Osteocyte (in vitro differentiated cells): ENCODE measurements at regions not wholly inside any gene's neighbourhood (a gene's known extent, or its start where the extent isn't known, plus 50 kb on each side); places are given as distances from the start of the nearest gene placed in this dataset.
A peak's percentile ranks its signal among the peaks of the same experiment; 100 is the strongest.

Source experiments
- DNase-seq: peaks from one replicate; pipeline ENCODE4 v3.0.0; 2021; ENCODE audit warnings: mixed read lengths; ENCODE audit not compliant: unreplicated experiment; ENCODE audit errors: extremely low spot score
- H3K27ac Mint-ChIP-seq: one replicate; pipeline ENCODE4 v1.8.0; 2021; ENCODE audit warnings: mild to moderate bottlenecking, mixed read lengths; ENCODE audit not compliant: unreplicated experiment
- H3K27me3 Mint-ChIP-seq: one replicate; pipeline ENCODE4 v1.8.0; 2021; ENCODE audit warnings: mixed read lengths; ENCODE audit not compliant: unreplicated experiment
- H3K36me3 Mint-ChIP-seq: one replicate; pipeline ENCODE4 v1.8.0; 2021; ENCODE audit warnings: mixed read lengths; ENCODE audit not compliant: unreplicated experiment
- H3K4me1 Mint-ChIP-seq: one replicate; pipeline ENCODE4 v1.8.0; 2021; ENCODE audit warnings: mixed read lengths; ENCODE audit not compliant: unreplicated experiment
- H3K4me3 Mint-ChIP-seq: one replicate; pipeline ENCODE4 v1.8.0; 2021; ENCODE audit warnings: mild to moderate bottlenecking, moderate library complexity, mixed read lengths; ENCODE audit not compliant: unreplicated experiment
- H3K9me3 Mint-ChIP-seq: one replicate; pipeline ENCODE4 v1.8.0; 2021; ENCODE audit warnings: mixed read lengths; ENCODE audit not compliant: unreplicated experiment
- CTCF ChIP-seq: fragments of 200-600 bp; sonication (generic); IDR thresholded peaks from 2 replicates; pipeline ENCODE4 v1.5.0; 2021; ENCODE audit warnings: antibody characterized with exemption, mild to moderate bottlenecking, moderate library complexity

DNA sequence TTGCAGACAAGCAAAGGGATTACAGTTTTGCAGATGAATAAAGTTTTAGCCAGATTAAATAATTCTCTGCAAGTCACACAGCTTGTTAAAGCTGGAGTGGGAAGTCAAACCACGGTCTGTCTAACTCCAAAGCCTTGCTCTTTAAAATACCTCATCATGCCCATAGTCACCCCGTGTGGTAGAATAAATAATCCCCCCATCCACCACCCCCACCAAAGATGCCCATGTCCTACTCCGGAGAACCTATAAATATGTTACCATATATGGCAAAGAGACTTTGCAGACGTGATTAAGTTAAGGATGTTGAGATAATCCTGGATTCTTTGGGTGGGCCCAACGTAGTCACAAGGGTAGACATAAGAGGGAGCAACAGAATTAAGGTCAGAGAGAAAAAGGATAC, 118.7 kb downstream of the BEND2 start:
- H3K4me3 Mint-ChIP-seq: no peak overlapping the region
- H3K4me1 Mint-ChIP-seq: peaks cover 13% of the 10 kb centered on the region
- H3K9me3 Mint-ChIP-seq: no peaks in the 10 kb centered on the region
- DNase-seq: no peak
- H3K27me3 Mint-ChIP-seq: no peaks in the 10 kb centered on the region
- no peak for TF ChIP-seq CTCF
- H3K36me3 Mint-ChIP-seq: no peaks in the 10 kb centered on the region
- no peak overlapping the region for H3K27ac Mint-ChIP-seq

DNA sequence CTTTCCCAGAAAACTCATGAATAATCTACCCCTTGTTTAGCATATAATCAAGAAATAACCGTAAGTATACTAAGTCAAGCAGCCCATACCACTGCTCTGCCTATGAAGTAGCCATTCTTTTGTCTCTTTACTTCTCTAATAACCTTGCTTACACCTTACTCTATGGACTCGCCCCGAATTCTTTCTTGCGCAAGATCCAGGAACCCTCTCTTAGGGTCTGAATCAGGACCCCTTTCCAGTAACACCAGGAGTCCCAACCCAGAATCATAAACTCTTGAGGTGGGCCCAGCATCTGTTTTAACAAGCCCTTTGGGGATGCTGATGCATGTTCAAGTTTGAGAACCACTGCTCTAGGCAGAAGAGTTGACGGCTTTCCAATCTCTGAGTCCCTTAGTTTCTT, 119.6 kb downstream of the BEND2 start:
- H3K4me3 Mint-ChIP-seq: no peak overlapping the region
- no peaks in the 10 kb centered on the region for H3K36me3 Mint-ChIP-seq
- H3K27me3 Mint-ChIP-seq: no peaks in the 10 kb centered on the region
- no peak overlapping the region for H3K27ac Mint-ChIP-seq
- no peak for DNase-seq
- no peaks in the 10 kb centered on the region for H3K9me3 Mint-ChIP-seq
- H3K4me1 Mint-ChIP-seq: peaks cover 13% of the 10 kb centered on the region
- no peak for TF ChIP-seq CTCF

- Mint-ChIP-seq H3K27me3 (no peaks in the 10 kb centered on the region), H3K27ac (no peak overlapping the region), H3K4me3 (no peak overlapping the region), H3K36me3 (no peaks in the 10 kb centered on the region), H3K9me3 (no peaks in the 10 kb centered on the region), H3K4me1 (peaks cover 13% of the 10 kb centered on the region)
- TF ChIP-seq CTCF: no peak
- DNase-seq: no peak
These were observed 120.9 kb downstream of the BEND2 start for GRCh38 chrX:18099745-18100144.

DNA sequence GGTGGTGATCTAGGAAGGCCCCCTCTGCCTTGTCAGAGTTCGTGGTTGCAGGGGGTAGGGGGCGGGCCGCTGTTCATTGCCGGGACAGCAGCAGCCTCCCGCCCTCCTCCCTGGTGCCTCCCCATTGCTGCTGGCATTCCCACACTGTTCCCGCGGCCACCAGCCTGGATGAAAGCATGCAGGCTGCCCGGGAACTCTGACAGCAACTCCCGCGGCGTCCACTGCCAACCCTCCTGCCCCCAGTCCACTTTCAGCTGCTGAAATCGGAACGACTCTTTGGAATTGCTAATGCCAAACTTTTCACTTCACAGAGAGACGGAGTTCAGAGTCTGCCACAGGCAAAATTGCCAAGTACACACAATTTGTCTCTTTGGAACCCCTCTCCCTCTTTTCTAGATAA, 121.9 kb downstream of the BEND2 start:
- TF ChIP-seq CTCF: no peak
- Mint-ChIP-seq H3K4me1 (peaks cover 8% of the 10 kb centered on the region), H3K9me3 (peaks cover 3% of the 10 kb centered on the region), H3K27ac (no peak overlapping the region), H3K27me3 (no peaks in the 10 kb centered on the region), H3K36me3 (no peaks in the 10 kb centered on the region), H3K4me3 (peak overlapping the region; percentile 59)
- no peak for DNase-seq

DNA sequence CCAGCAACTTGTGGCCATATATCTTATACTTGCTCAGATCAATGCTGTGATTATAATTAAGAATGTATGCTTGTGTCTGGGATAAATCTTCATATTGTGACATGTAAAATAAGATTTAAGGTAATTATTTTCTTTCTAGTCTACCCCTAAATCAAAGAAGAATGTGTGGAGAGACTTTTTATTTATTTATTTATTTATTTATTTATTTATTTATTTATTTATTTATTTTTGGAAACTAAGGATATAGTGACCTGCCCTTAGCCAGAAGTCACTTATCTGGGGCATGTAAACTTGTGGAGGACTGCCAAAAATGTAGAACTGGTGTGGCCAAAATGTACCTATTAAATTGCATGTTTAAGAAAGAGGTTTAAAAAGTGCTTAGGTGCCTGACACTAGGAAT, 144.3 kb downstream of the BEND2 start:
- H3K27me3 Mint-ChIP-seq: no peaks in the 10 kb centered on the region
- no peaks in the 10 kb centered on the region for H3K36me3 Mint-ChIP-seq
- no peak overlapping the region for H3K27ac Mint-ChIP-seq
- peaks cover 20% of the 10 kb centered on the region for H3K9me3 Mint-ChIP-seq
- DNase-seq: no peak
- no peaks in the 10 kb centered on the region for H3K4me1 Mint-ChIP-seq
- no peak for TF ChIP-seq CTCF
- H3K4me3 Mint-ChIP-seq: no peak overlapping the region
